Common myeloid progenitor, CD34-positive (primary cell): ENCODE measurements at regions not wholly inside any gene's neighbourhood (a gene's known extent, or its start where the extent isn't known, plus 50 kb on each side); places are given as distances from the start of the nearest gene placed in this dataset.

Experiments
- CTCF ChIA-PET: fragments of 350-600 bp; sonication (Branson Sonifier 250); formaldehyde crosslinking; loops from one replicate; lab custom pipeline; 2021; ENCODE audit warnings: antibody characterized with exemption; lab: Charles Lee
- POLR2A ChIA-PET: fragments of 350-600 bp; sonication (Branson Sonifier 250); formaldehyde crosslinking; loops from one replicate; lab custom pipeline; 2021; ENCODE audit warnings: antibody characterized with exemption; lab: Charles Lee
- DNase-seq, 3 donors: peaks; one replicate each; pipeline versions ENCODE4 v3.0.0 to v3.0.0-alpha.2; 2013
- H3K27ac ChIP-seq, 2 experiments: 1 replicate in 1 of 2; 2 replicates in 1 of 2; pipeline ENCODE4 v1.7.0; 2013; ENCODE audit warnings: inconsistent platforms in 2 of 2, low read length in 2 of 2, mild to moderate bottlenecking in 2 of 2, low read depth in 1 of 2, moderate library complexity in 1 of 2; ENCODE audit not compliant: severe bottlenecking in 2 of 2, insufficient read depth in 1 of 2, poor library complexity in 1 of 2
- H3K27me3 ChIP-seq, 5 experiments: replicated peaks in 2 of 5; 1 replicate in 3 of 5; 2 replicates in 2 of 5; pipeline versions ENCODE4 v1.6.1 to v1.7.0; 2013; ENCODE audit warnings: low read length in 4 of 5, mild to moderate bottlenecking in 2 of 5, moderate library complexity in 2 of 5, inconsistent platforms in 1 of 5; ENCODE audit not compliant: insufficient read depth in 5 of 5, control insufficient read depth in 4 of 5
- H3K36me3 ChIP-seq, 4 experiments: 1 replicate in 2 of 4; 2 replicates in 2 of 4; pipeline versions ENCODE4 v1.6.1 to v1.7.0; 2013; ENCODE audit warnings: low read length in 3 of 4, control low read depth in 1 of 4, mild to moderate bottlenecking in 1 of 4; ENCODE audit not compliant: control insufficient read depth in 4 of 4, insufficient read depth in 4 of 4
- H3K4me1 ChIP-seq, 4 experiments: 1 replicate in 3 of 4; 2 replicates in 1 of 4; pipeline versions ENCODE4 v1.6.1 to v1.7.1; 2013; ENCODE audit warnings: low read length in 3 of 4, mild to moderate bottlenecking in 3 of 4, control low read depth in 1 of 4, inconsistent platforms in 1 of 4, moderate library complexity in 1 of 4; ENCODE audit not compliant: control insufficient read depth in 4 of 4, insufficient read depth in 4 of 4; ENCODE audit errors: control extremely low read depth in 1 of 4
- H3K4me3 ChIP-seq, 7 experiments: 1 replicate in 4 of 7; 2 replicates in 3 of 7; pipeline versions ENCODE4 v1.5.1 to v1.7.0; 2013; ENCODE audit warnings: mild to moderate bottlenecking in 7 of 7, low read length in 6 of 7, moderate library complexity in 6 of 7, inconsistent platforms in 2 of 7, low read depth in 2 of 7, control low read depth in 1 of 7; ENCODE audit not compliant: insufficient read depth in 4 of 7, control insufficient read depth in 1 of 7; ENCODE audit errors: extremely low read depth in 1 of 7
- H3K9me3 ChIP-seq, 5 experiments: 1 replicate in 4 of 5; 2 replicates in 1 of 5; pipeline versions ENCODE4 v1.6.1 to v1.7.1; 2013; ENCODE audit warnings: low read length in 4 of 5, mild to moderate bottlenecking in 2 of 5, inconsistent platforms in 1 of 5, low read depth in 1 of 5, moderate library complexity in 1 of 5; ENCODE audit not compliant: control insufficient read depth in 4 of 5, insufficient read depth in 2 of 5; ENCODE audit errors: control extremely low read depth in 1 of 5
- WGBS: methylation state at CpG from one replicate; pipeline ENCODE4 v1.1.5; 2013; ENCODE audit not compliant: insufficient coverage; 5-methylcytosine and 5-hydroxymethylcytosine counted together

DNA sequence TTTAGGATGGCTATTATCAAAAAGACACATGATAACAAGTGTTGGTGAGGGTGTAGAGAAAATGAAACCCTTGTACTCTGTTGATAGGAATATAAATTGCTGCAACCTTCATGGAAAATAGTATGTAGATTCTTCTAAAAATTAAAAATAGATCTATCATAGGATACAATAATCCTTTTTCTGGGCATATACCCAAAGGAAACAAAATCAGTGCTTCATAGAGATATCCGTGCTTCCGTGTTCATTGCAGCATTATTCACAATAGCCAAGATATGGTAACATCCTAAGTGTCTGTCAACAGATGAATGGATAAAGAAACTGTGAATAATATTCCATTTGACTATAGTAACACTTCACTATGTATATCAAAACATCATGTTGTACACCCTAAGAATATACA, 106.7 kb downstream of the MIS18A start:
- Histone ChIP-seq H3K4me1 (no peaks in the 10 kb centered on the region), H3K27me3 (peaks cover 0 to 2% (median 0%) of the 10 kb centered on the region in 5 experiments), H3K36me3 (no peaks in the 10 kb centered on the region), H3K27ac (no peak overlapping the region), H3K9me3 (peaks cover 0 to 1% (median 0%) of the 10 kb centered on the region in 5 experiments), H3K4me3 (no peak overlapping the region)
- WGBS = no CpG with 5 or more reads among the region's 2 CpGs
- POLR2A ChIA-PET = no interaction called here
- CTCF ChIA-PET = no interaction called here
- DNase-seq = no peak

GRCh38 chr21:32167513-32167912, 111.3 kb downstream of the MIS18A start:
- Histone ChIP-seq H3K4me1 (no peaks in the 10 kb centered on the region), H3K4me3 (no peak overlapping the region), H3K9me3 (peaks cover 0 to 1% (median 0%) of the 10 kb centered on the region in 5 experiments), H3K27ac (no peak overlapping the region), H3K27me3 (peaks cover 0 to 2% (median 0%) of the 10 kb centered on the region in 5 experiments), H3K36me3 (no peaks in the 10 kb centered on the region)
- POLR2A ChIA-PET = no interaction called here
- no peak for DNase-seq
- CTCF ChIA-PET = no interaction called here

- CTCF ChIA-PET = no interaction called here
These were observed 115.5 kb downstream of the MIS18A start for GRCh38 chr21:32163386-32163785.

DNA sequence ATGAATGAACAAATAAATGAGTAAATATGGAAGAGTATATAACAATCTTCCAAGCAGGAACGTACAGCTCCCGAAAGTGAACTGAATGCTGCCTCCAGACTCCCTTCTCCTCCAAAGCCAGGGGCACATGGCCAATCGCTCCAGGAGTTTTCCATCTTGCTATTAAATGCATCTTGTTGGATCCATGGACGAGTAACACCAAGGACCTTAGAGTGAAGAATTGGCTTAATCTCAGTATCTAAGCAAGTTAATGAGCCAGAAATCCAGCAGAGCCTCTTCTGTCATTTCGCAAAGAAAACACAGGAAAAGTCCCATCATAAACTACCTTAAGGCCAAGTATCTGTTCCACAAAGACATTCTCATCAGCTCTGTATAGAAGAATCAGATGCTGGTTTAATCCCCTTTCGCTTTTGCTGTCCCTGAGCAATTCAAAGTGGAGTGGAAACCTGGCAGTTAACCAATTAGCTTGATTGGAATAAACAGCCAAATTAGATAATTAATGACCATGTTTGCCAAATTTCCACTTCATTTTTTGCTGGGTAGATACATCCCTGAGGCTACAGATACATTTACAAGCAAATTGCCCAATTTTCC, 116.0 kb downstream of the MIS18A start:
- WGBS = 84% methylated on average over 4 of the region's 6 CpGs
- no peaks in the 10 kb centered on the region for H3K9me3 ChIP-seq
- no peaks in the 10 kb centered on the region for H3K4me1 ChIP-seq
- CTCF ChIA-PET = no interaction called here
- no peaks in the 10 kb centered on the region for H3K36me3 ChIP-seq
- no peaks in the 10 kb centered on the region for H3K27me3 ChIP-seq
- DNase-seq = no peak
- no peak overlapping the region for H3K4me3 ChIP-seq
- H3K27ac ChIP-seq = no peak overlapping the region
- POLR2A ChIA-PET = no interaction called here

More at GRCh38 chr21:32163386-32163785, 115.5 kb downstream of the MIS18A start:
- H3K4me1 ChIP-seq = no peaks in the 10 kb centered on the region
- H3K9me3 ChIP-seq = no peaks in the 10 kb centered on the region
- no peak overlapping the region for H3K27ac ChIP-seq
- H3K27me3 ChIP-seq = no peaks in the 10 kb centered on the region
- H3K4me3 ChIP-seq = no peak overlapping the region
- WGBS = 100% methylated on average over 1 of the region's 2 CpGs
- no peaks in the 10 kb centered on the region for H3K36me3 ChIP-seq
- DNase-seq = no peak
- POLR2A ChIA-PET = no interaction called here

DNA sequence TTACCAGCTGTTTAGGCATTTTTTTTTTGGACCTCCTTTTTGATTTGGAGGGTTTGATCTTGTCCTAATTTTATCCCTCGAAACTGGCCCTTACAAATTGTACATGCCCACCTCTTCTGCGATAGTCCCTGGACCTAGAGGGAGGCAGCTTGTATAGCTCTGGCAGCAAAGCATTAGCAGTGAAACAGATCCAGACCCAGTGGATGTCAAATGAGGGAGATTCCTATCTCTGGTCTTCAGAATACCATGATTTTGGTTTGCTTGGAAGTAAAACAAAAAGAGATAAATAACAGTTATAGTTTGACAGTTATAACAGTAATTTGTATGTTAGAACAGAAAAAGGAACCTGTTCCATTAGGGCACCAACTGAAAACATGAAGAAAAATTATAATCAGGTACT, 123.6 kb downstream of the MIS18A start:
- DNase-seq = no peak
- H3K9me3 ChIP-seq = no peaks in the 10 kb centered on the region
- H3K27ac ChIP-seq = no peak overlapping the region
- no peaks in the 10 kb centered on the region for H3K4me1 ChIP-seq
- ChIA-PET CTCF (no interaction called here), POLR2A (interaction anchor here (0.6 kb wide), 1 partner anchor 10 kb away, joined by 3 read pairs; no protein-coding TSS in a partner anchor)
- H3K4me3 ChIP-seq = no peak overlapping the region
- H3K27me3 ChIP-seq = no peaks in the 10 kb centered on the region
- no peaks in the 10 kb centered on the region for H3K36me3 ChIP-seq
- no CpG with 5 or more reads among the region's 2 CpGs for WGBS

DNA sequence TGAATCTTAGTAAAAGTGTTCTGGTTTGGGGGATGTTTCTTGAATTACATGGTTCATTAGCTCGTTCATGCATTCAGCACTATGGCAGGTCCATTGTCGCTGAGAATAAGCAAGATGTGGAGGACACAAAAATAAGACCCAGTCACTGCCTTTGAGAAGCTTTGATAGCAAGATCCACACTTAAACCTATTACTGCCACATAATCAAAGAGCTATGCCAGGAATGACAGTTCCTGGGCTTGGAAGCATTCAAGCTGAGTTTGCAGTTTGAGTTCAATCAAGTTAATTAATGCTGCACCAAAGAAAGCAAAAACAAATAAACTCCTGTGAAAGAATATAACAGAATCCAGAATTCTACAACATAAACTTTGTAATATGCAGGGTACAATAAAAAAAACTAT, 131.8 kb downstream of the MIS18A start:
- Histone ChIP-seq H3K9me3 (peaks cover 0 to 3% (median 0%) of the 10 kb centered on the region in 5 experiments), H3K36me3 (no peaks in the 10 kb centered on the region), H3K27me3 (peaks cover 0 to 2% (median 0%) of the 10 kb centered on the region in 5 experiments), H3K27ac (no peak overlapping the region), H3K4me1 (no peaks in the 10 kb centered on the region), H3K4me3 (no peak overlapping the region)
- WGBS = no CpG with 5 or more reads among the region's 2 CpGs
- DNase-seq = no peak
- ChIA-PET POLR2A (no interaction called here), CTCF (interaction anchor here (1.4 kb wide), 1 partner anchor 9 kb away, joined by 5 read pairs; no protein-coding TSS in a partner anchor)

DNA sequence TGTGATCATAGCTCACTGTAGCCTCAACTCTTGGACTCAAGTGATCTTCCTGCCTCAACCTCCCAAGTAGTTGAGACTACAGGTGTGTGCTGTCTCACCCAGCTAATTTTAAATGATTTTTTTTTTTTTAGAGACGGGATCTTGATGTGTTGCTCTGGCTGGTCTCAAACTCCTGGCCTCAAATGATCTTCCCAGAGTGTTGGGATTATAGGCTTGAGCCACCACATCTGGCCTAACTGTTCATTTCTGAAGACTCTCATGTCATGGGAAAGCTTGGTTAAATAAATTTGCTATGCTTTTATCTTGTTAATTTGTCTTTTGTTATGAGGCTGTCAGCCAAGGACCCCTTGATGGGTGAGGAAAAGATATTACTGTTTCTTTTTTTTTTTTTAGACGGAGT, 134.0 kb downstream of the MIS18A start:
- Histone ChIP-seq H3K27me3 (peaks cover 0 to 2% (median 0%) of the 10 kb centered on the region in 5 experiments), H3K9me3 (peaks cover 0 to 3% (median 0%) of the 10 kb centered on the region in 5 experiments), H3K27ac (no peak overlapping the region), H3K4me1 (no peaks in the 10 kb centered on the region), H3K36me3 (no peaks in the 10 kb centered on the region), H3K4me3 (no peak overlapping the region)
- no peak for DNase-seq
- ChIA-PET CTCF (no interaction called here), POLR2A (interaction anchor here (0.6 kb wide), 1 partner anchor 10 kb away, joined by 3 read pairs; no protein-coding TSS in a partner anchor)
- WGBS = no CpG with 5 or more reads among the region's 2 CpGs
